Liver (tissue), 3 donors: ENCODE measurements at regions not wholly inside any gene's neighbourhood (a gene's known extent, or its start where the extent isn't known, plus 50 kb on each side); places are given as distances from the start of the nearest gene placed in this dataset.

Experiments
- CTCF ChIP-seq: fragments of 150-350 bp; IDR thresholded peaks from 2 replicates; pipeline ENCODE4 v1.5.1; 2017; ENCODE audit warnings: improper control_type of control experiment, low read depth, low read length; ENCODE audit not compliant: missing input control
- EGR1 ChIP-seq, 2 donors: IDR thresholded peaks; 2 replicates each; pipeline ENCODE4 v1.6.1; 2016 to 2018; ENCODE audit warnings: antibody characterized with exemption in 2 of 2, low read depth in 2 of 2
- JUND ChIP-seq, 2 donors: IDR thresholded peaks; 2 replicates each; pipeline ENCODE4 v1.6.1; 2016; ENCODE audit warnings: antibody characterized with exemption in 2 of 2
- MAX ChIP-seq: IDR thresholded peaks from 2 replicates; pipeline ENCODE4 v1.6.1; 2016; ENCODE audit warnings: antibody characterized with exemption
- RAD21 ChIP-seq, 2 donors: IDR thresholded peaks; 2 replicates each; pipeline ENCODE4 v1.6.1; 2016; ENCODE audit warnings: antibody characterized with exemption in 2 of 2, mild to moderate bottlenecking in 2 of 2
- SP1 ChIP-seq: IDR thresholded peaks from 2 replicates; pipeline ENCODE4 v1.6.1; 2018; ENCODE audit warnings: antibody characterized with exemption, mild to moderate bottlenecking
- YY1 ChIP-seq: IDR thresholded peaks from 2 replicates; pipeline ENCODE4 v1.6.1; 2016; ENCODE audit warnings: antibody characterized with exemption, mild to moderate bottlenecking
- donor health status: healthy.
- donor health status: healthy.

- TF ChIP-seq YY1 (no peak), CTCF (no peak), MAX (no peak), EGR1 (IDR thresholded peaks at IDR 0.05; ENCODE audit: low read depth in 2 of 2) (no peak), RAD21 (IDR thresholded peaks at IDR 0.05) (no peak), SP1 (no peak), JUND (IDR thresholded peaks at IDR 0.05) (no peak)
These were observed 81.1 kb downstream of the SOWAHC start for GRCh38 chr2:109695290-109695689.
